HCT116 (cell line): ENCODE measurements at regions not wholly inside any gene's neighbourhood (a gene's known extent, or its start where the extent isn't known, plus 50 kb on each side); places are given as distances from the start of the nearest gene placed in this dataset.

ENCODE experiments used
- EZH2 ChIP-seq: fragments of 200-600 bp; sonication (generic); IDR thresholded peaks from 2 replicates; pipeline ENCODE4 v1.6.1; 2017; ENCODE audit warnings: antibody characterized with exemption, mixed run types
- POLR2A ChIP-seq: IDR thresholded peaks from 2 replicates; pipeline ENCODE4 v1.7.0; 2011; ENCODE audit warnings: borderline replicate concordance; ENCODE audit not compliant: insufficient read depth, insufficient read length; ENCODE audit errors: extremely low read depth
- POLR2AphosphoS5 ChIP-seq: IDR thresholded peaks from 2 replicates; pipeline ENCODE4 v1.6.1; 2011; ENCODE audit warnings: mild to moderate bottlenecking, low read depth, low read length, moderate library complexity
- RAD21 ChIP-seq: IDR thresholded peaks from 2 replicates; pipeline ENCODE4 v1.6.1; 2012; ENCODE audit warnings: low read depth, mild to moderate bottlenecking
- YY1 ChIP-seq: IDR thresholded peaks from 2 replicates; pipeline ENCODE4 v1.6.1; 2011; ENCODE audit warnings: low read length, low read depth, moderate library complexity, mild to moderate bottlenecking; ENCODE audit not compliant: insufficient replicate concordance; ENCODE audit errors: extremely low read depth
- ZFX ChIP-seq: fragments of 450-650 bp; IDR thresholded peaks from 2 replicates; pipeline ENCODE4 v1.6.1; 2017
- TF ChIP-seq, protein P1 (sequence below), 3 experiments: fragments of 200-600 bp in 1 of 3; sonication (generic) in 1 of 3; IDR thresholded peaks in 2 of 3; conservative IDR thresholded peaks in 1 of 3; 2 replicates each; pipeline ENCODE4 v1.5.1; 2012 to 2017; ENCODE audit warnings: low read depth in 2 of 3, low read length in 2 of 3, antibody characterized with exemption in 1 of 3, borderline replicate concordance in 1 of 3, control low read depth in 1 of 3, mild to moderate bottlenecking in 1 of 3, mixed read lengths in 1 of 3, mixed run types in 1 of 3, moderate library complexity in 1 of 3; ENCODE audit not compliant: insufficient read depth in 1 of 3

DNA sequence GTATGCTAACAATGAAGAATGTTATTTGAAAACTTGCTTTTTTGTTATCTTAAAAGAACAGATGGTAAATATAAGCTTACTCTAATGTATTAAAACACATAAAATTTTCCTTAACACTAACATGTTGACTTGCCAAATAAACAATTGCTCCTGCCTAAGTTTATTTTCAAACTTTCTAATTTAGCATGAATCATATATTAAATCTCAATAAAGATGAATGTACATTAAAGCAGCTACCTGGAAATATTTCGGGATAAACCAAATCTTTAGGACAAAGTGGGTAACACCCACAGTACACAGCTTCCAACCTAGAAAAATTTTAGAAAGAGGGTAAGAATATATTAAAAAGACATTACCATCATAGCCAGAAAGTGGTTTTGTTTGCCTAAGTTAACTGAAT, 567.4 kb downstream of the ZEB2 start:
- TF ChIP-seq, protein P1, sequence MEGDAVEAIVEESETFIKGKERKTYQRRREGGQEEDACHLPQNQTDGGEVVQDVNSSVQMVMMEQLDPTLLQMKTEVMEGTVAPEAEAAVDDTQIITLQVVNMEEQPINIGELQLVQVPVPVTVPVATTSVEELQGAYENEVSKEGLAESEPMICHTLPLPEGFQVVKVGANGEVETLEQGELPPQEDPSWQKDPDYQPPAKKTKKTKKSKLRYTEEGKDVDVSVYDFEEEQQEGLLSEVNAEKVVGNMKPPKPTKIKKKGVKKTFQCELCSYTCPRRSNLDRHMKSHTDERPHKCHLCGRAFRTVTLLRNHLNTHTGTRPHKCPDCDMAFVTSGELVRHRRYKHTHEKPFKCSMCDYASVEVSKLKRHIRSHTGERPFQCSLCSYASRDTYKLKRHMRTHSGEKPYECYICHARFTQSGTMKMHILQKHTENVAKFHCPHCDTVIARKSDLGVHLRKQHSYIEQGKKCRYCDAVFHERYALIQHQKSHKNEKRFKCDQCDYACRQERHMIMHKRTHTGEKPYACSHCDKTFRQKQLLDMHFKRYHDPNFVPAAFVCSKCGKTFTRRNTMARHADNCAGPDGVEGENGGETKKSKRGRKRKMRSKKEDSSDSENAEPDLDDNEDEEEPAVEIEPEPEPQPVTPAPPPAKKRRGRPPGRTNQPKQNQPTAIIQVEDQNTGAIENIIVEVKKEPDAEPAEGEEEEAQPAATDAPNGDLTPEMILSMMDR (IDR thresholded peaks at IDR 0.05 in 2 of 3, conservative IDR thresholded peaks at IDR 0.05 in 1 of 3; ENCODE audit: borderline replicate concordance in 1 of 3, insufficient read depth in 1 of 3, low read depth in 2 of 3, low read length in 2 of 3), result no peak
- TF ChIP-seq POLR2A (no peak), EZH2 (no peak), RAD21 (no peak), POLR2AphosphoS5 (no peak), ZFX (no peak), YY1 (no peak)
